Endodermal cell (in vitro differentiated cells): ENCODE measurements at regions not wholly inside any gene's neighbourhood (a gene's known extent, or its start where the extent isn't known, plus 50 kb on each side); places are given as distances from the start of the nearest gene placed in this dataset.

Source experiments
- DNase-seq: peaks from one replicate; pipeline ENCODE4 v3.0.0-alpha.2; 2017
- H3K27ac ChIP-seq: 2 replicates; pipeline ENCODE4 v1.5.1; 2013; ENCODE audit warnings: mild to moderate bottlenecking, low read depth, low read length, moderate library complexity
- H3K27me3 ChIP-seq: 2 replicates; pipeline ENCODE4 v1.6.1; 2013; ENCODE audit warnings: mild to moderate bottlenecking, low read length, moderate library complexity; ENCODE audit not compliant: insufficient read depth, control insufficient read depth, poor library complexity, severe bottlenecking
- H3K36me3 ChIP-seq: 2 replicates; pipeline ENCODE4 v1.7.0; 2013; ENCODE audit warnings: mild to moderate bottlenecking, low read length, moderate library complexity; ENCODE audit not compliant: control insufficient read depth, insufficient read depth
- H3K4me1 ChIP-seq: one replicate; pipeline ENCODE4 v1.7.0; 2013; ENCODE audit warnings: low read length; ENCODE audit not compliant: control insufficient read depth, insufficient read depth
- H3K4me3 ChIP-seq: 2 replicates; pipeline ENCODE4 v1.5.1; 2013; ENCODE audit warnings: mild to moderate bottlenecking, low read length, moderate library complexity
- H3K9ac ChIP-seq: 2 replicates; pipeline ENCODE4 v1.6.1; 2013; ENCODE audit warnings: mild to moderate bottlenecking, low read length, moderate library complexity; ENCODE audit not compliant: poor library complexity, severe bottlenecking; ENCODE audit errors: extremely low read depth
- H3K9me3 ChIP-seq: 2 replicates; pipeline ENCODE4 v1.6.1; 2013; ENCODE audit warnings: mild to moderate bottlenecking, low read length, moderate library complexity; ENCODE audit not compliant: control insufficient read depth
- H3K27ac Mint-ChIP-seq: 2 replicates; pipeline ENCODE4 v1.8.0; 2020; ENCODE audit warnings: mixed read lengths
- H3K27me3 Mint-ChIP-seq: 2 replicates; pipeline ENCODE4 v1.8.0; 2021; ENCODE audit warnings: mild to moderate bottlenecking, mixed read lengths; ENCODE audit not compliant: insufficient read depth
- H3K36me3 Mint-ChIP-seq: 2 replicates; pipeline ENCODE4 v1.8.0; 2020; ENCODE audit warnings: low read depth, mixed read lengths
- H3K4me1 Mint-ChIP-seq: 2 replicates; pipeline ENCODE4 v1.8.0; 2020; ENCODE audit warnings: mixed read lengths
- H3K4me3 Mint-ChIP-seq: 2 replicates; pipeline ENCODE4 v1.8.0; 2020; ENCODE audit warnings: mild to moderate bottlenecking, moderate library complexity, mixed read lengths
- H3K9me3 Mint-ChIP-seq: 2 replicates; pipeline ENCODE4 v1.8.0; 2020; ENCODE audit warnings: mild to moderate bottlenecking, mixed read lengths
- WGBS, 2 experiments: methylation state at CpG; one replicate each; pipeline versions ENCODE4 v1.1.5 to v1.1.7; 2013; ENCODE audit warnings: missing lambda C conversion rate in 2 of 2, mixed read lengths in 1 of 2; ENCODE audit not compliant: insufficient coverage in 1 of 2, insufficient read length in 1 of 2; 5-methylcytosine and 5-hydroxymethylcytosine counted together
- TF ChIP-seq, protein P1 (sequence below): fragments of 200-600 bp; sonication (generic); conservative IDR thresholded peaks from 2 replicates; pipeline ENCODE4 v1.5.0; 2021; ENCODE audit warnings: antibody characterized with exemption, mild to moderate bottlenecking

DNA sequence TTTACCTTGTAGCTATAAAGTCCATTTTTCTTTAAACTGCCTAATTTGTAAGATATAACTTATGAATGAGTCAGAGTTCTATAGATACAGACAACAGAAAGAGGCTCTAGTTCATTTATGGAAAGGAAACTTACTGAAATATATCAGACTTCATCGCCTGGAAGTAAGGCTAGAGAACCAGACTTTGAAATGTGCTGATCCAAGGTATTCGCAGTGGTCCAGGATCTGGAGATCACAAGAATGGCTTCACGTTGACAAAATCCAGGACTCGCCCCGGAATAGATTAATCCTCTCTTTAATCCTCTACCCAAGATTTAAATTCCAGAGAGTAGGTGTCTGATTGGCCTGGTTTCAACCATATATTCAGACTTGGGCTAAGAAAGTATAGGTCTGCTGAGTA lies 69.1 kb upstream of the LOC128125822 start:
- H3K27ac Mint-ChIP-seq: no peak overlapping the region
- no peak for DNase-seq
- H3K4me1 ChIP-seq: no peaks in the 10 kb centered on the region
- no peaks in the 10 kb centered on the region for H3K9me3 ChIP-seq
- H3K36me3 ChIP-seq: no peaks in the 10 kb centered on the region
- WGBS, 2 experiments: 88 to 92% methylated on average over 4 to 5 of the region's 5 CpGs
- no peaks in the 10 kb centered on the region for H3K36me3 Mint-ChIP-seq
- H3K27me3 ChIP-seq: peaks cover 32% of the 10 kb centered on the region
- no peak overlapping the region for H3K27ac ChIP-seq
- peaks cover 15% of the 10 kb centered on the region for H3K27me3 Mint-ChIP-seq
- no peak overlapping the region for H3K4me3 ChIP-seq
- H3K4me1 Mint-ChIP-seq: peaks cover 2% of the 10 kb centered on the region
- no peak overlapping the region for H3K9ac ChIP-seq
- H3K9me3 Mint-ChIP-seq: no peaks in the 10 kb centered on the region
- H3K4me3 Mint-ChIP-seq: no peak overlapping the region
- TF ChIP-seq, protein P1, sequence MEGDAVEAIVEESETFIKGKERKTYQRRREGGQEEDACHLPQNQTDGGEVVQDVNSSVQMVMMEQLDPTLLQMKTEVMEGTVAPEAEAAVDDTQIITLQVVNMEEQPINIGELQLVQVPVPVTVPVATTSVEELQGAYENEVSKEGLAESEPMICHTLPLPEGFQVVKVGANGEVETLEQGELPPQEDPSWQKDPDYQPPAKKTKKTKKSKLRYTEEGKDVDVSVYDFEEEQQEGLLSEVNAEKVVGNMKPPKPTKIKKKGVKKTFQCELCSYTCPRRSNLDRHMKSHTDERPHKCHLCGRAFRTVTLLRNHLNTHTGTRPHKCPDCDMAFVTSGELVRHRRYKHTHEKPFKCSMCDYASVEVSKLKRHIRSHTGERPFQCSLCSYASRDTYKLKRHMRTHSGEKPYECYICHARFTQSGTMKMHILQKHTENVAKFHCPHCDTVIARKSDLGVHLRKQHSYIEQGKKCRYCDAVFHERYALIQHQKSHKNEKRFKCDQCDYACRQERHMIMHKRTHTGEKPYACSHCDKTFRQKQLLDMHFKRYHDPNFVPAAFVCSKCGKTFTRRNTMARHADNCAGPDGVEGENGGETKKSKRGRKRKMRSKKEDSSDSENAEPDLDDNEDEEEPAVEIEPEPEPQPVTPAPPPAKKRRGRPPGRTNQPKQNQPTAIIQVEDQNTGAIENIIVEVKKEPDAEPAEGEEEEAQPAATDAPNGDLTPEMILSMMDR: no peak

DNA sequence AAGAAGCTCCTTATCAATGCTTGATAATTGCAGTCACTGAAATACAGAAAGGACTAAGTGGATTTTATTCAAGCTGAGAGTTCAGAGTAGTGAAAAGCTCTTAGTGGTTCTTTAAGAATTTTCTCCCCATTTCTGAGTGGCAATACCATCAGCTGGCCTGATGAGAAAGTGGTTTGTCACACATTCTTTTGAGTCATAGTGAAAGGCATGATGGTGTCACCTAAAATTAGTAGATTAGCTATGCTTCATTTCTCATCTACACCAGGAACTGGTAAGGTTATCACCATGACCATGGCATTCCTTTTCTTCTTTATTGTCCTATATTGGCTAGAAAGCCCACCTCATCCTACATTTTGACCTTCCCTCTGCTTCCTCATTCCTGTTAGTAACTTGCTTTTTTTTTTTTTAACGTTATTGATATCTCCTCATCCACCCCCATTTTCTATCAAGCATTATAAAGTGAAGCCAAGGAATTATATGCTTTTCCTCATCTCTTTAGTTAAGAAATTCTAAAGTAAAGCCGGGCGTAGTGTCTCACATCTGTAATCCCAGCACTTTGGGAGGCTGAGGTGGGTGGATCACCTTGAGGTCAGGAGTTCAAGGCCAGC lies 67.4 kb upstream of the LOC128125822 start:
- 89 to 92% methylated on average over 2 to 3 of the region's 3 CpGs for WGBS, 2 experiments
- Histone ChIP-seq H3K36me3 (no peaks in the 10 kb centered on the region), H3K27ac (no peak overlapping the region), H3K9me3 (no peaks in the 10 kb centered on the region), H3K27me3 (peaks cover 26% of the 10 kb centered on the region), H3K4me1 (no peaks in the 10 kb centered on the region), H3K9ac (no peak overlapping the region), H3K4me3 (no peak overlapping the region)
- TF ChIP-seq, protein P1: no peak
- Mint-ChIP-seq H3K9me3 (no peaks in the 10 kb centered on the region), H3K4me3 (no peak overlapping the region), H3K27ac (no peak overlapping the region), H3K36me3 (no peaks in the 10 kb centered on the region), H3K27me3 (peaks cover 14% of the 10 kb centered on the region), H3K4me1 (no peaks in the 10 kb centered on the region)
- no peak for DNase-seq

- 80 to 82% methylated on average over 1 to 3 of the region's 3 CpGs for WGBS, 2 experiments
- Histone ChIP-seq H3K4me1 (no peaks in the 10 kb centered on the region), H3K4me3 (no peak overlapping the region), H3K9me3 (no peaks in the 10 kb centered on the region), H3K9ac (no peak overlapping the region), H3K36me3 (no peaks in the 10 kb centered on the region), H3K27me3 (peaks cover 22% of the 10 kb centered on the region), H3K27ac (no peak overlapping the region)
- no peak for DNase-seq
- no peaks in the 10 kb centered on the region for H3K4me1 Mint-ChIP-seq
- no peaks in the 10 kb centered on the region for H3K36me3 Mint-ChIP-seq
- TF ChIP-seq, protein P1: no peak
- no peak overlapping the region for H3K4me3 Mint-ChIP-seq
- H3K9me3 Mint-ChIP-seq: no peaks in the 10 kb centered on the region
- peaks cover 18% of the 10 kb centered on the region for H3K27me3 Mint-ChIP-seq
- no peak overlapping the region for H3K27ac Mint-ChIP-seq
Observed at GRCh38 chr6:63507096-63507495, 65.2 kb upstream of the LOC128125822 start.
